Adrenal gland (tissue), 9 donors: ENCODE measurements at regions not wholly inside any gene's neighbourhood (a gene's known extent, or its start where the extent isn't known, plus 50 kb on each side); places are given as distances from the start of the nearest gene placed in this dataset.

Experiments
- DNase-seq, 7 donors: peaks; one replicate each; pipeline ENCODE4 v3.0.0-alpha.2; 2019 to 2020
- H3K27ac ChIP-seq, 5 donors: fragments of 200-600 bp; sonication (generic) in 4 of 5; 1 replicate in 3 of 5; 2 replicates in 2 of 5; pipeline versions ENCODE4 v1.5.1 to v1.8.0; 2016 to 2020; ENCODE audit warnings: mild to moderate bottlenecking in 1 of 5
- H3K27me3 ChIP-seq: fragments of 200-600 bp; 2 replicates; pipeline ENCODE4 v1.8.0; 2021
- H3K36me3 ChIP-seq, 2 donors: fragments of 200-600 bp; replicated peaks in 1 of 2; 1 replicate in 1 of 2; 2 replicates in 1 of 2; pipeline versions ENCODE4 v1.5.1 to v1.8.0; 2018 to 2022
- H3K4me1 ChIP-seq, 2 donors: fragments of 200-600 bp; replicated peaks in 1 of 2; 1 replicate in 1 of 2; 2 replicates in 1 of 2; pipeline versions ENCODE4 v1.5.1 to v1.8.0; 2018 to 2021
- H3K4me3 ChIP-seq, 4 donors: fragments of 200-600 bp; sonication (generic) in 3 of 4; one replicate each; pipeline ENCODE4 v1.5.1; 2016 to 2018
- H3K9me3 ChIP-seq, 3 donors: fragments of 200-600 bp; sonication (generic) in 1 of 3; replicated peaks in 1 of 3; 1 replicate in 2 of 3; 2 replicates in 1 of 3; pipeline versions ENCODE4 v1.5.1 to v1.8.0; 2016 to 2021
- CTCF ChIP-seq, 6 experiments: fragments of 450-650 bp in 4 of 6; fragments of 200-600 bp in 2 of 6; sonication (generic) in 1 of 6; IDR thresholded peaks; 1 replicate in 5 of 6; 2 replicates in 1 of 6; pipeline versions ENCODE4 v1.5.1 to v1.8.0; 2016 to 2021; ENCODE audit warnings: antibody characterized with exemption in 6 of 6, mild to moderate bottlenecking in 2 of 6, moderate library complexity in 1 of 6
- POLR2A ChIP-seq, 2 donors: fragments of 450-650 bp; IDR thresholded peaks; one replicate each; pipeline ENCODE4 v1.6.1; 2017; ENCODE audit warnings: antibody characterized with exemption in 2 of 2, mild to moderate bottlenecking in 2 of 2, moderate library complexity in 1 of 2
- WGBS, 4 donors: extraction: QIAGEN DNeasy Blood & Tissue Kit in 2 of 4; methylation state at CpG; one replicate each; pipeline versions ENCODE4 v1.1.5 to v1.1.7; 2013 to 2017; 5-methylcytosine and 5-hydroxymethylcytosine counted together
- intact Hi-C, 2 donors: fragments of 100-400 bp; cut with DNase I; formaldehyde crosslinking; loops; one replicate each; pipeline versions ENCODE4 v1.14.1 to v1.15.0; 2022 to 2023
- donor health status: healthy with polysubstance abuse.
- donor health status: Bipolar disorder and iron deficiency.
- donor health status: DM: yes; HTN: yes; CAD: no.
- donor health status: DM: no; HTN: no; CAD: no.
- donor health status: DM: no; HTN: no; CAD: no.

- 84 to 90% (median 86%) methylated on average over 4 of the region's 4 CpGs for WGBS, 4 donors
- H3K27ac ChIP-seq: no peak overlapping the region
These were observed 238.8 kb downstream of the RNF152 start for GRCh38 chr18:61653823-61654551.

GRCh38 chr18:61651880-61652268, 240.9 kb downstream of the RNF152 start:
- H3K36me3 ChIP-seq: no peaks in the 10 kb centered on the region
- no peak overlapping the region for H3K27ac ChIP-seq
- no peaks in the 10 kb centered on the region for H3K27me3 ChIP-seq
- no peaks in the 10 kb centered on the region for H3K9me3 ChIP-seq
- 87 to 93% (median 91%) methylated on average over 4 of the region's 4 CpGs for WGBS, 4 donors
- intact Hi-C loops: no loop called here
- TF ChIP-seq CTCF (IDR thresholded peaks at IDR 0.05) (no peak), POLR2A (IDR thresholded peaks at IDR 0.05) (no peak)
- DNase-seq: no peak
- H3K4me3 ChIP-seq: no peak overlapping the region
- no peaks in the 10 kb centered on the region for H3K4me1 ChIP-seq

More at GRCh38 chr18:61653823-61654551, 238.8 kb downstream of the RNF152 start:
- no peaks in the 10 kb centered on the region for H3K27me3 ChIP-seq
- no peaks in the 10 kb centered on the region for H3K9me3 ChIP-seq
- H3K4me3 ChIP-seq: no peak overlapping the region
- DNase-seq: no peak
- intact Hi-C loops: no loop called here
- no peak for TF ChIP-seq CTCF (IDR thresholded peaks at IDR 0.05)
- no peak for TF ChIP-seq POLR2A (IDR thresholded peaks at IDR 0.05)
- no peaks in the 10 kb centered on the region for H3K36me3 ChIP-seq
- no peaks in the 10 kb centered on the region for H3K4me1 ChIP-seq

GRCh38 chr18:61651145-61651879, 241.5 kb downstream of the RNF152 start:
- TF ChIP-seq POLR2A (IDR thresholded peaks at IDR 0.05): no peak
- TF ChIP-seq CTCF (IDR thresholded peaks at IDR 0.05): no peak
- Histone ChIP-seq H3K9me3 (no peaks in the 10 kb centered on the region), H3K27me3 (no peaks in the 10 kb centered on the region), H3K27ac (no peak overlapping the region), H3K4me3 (no peak overlapping the region), H3K4me1 (no peaks in the 10 kb centered on the region), H3K36me3 (no peaks in the 10 kb centered on the region)
- no peak for DNase-seq
- intact Hi-C loops: no loop called here
- 82 to 92% (median 85%) methylated on average over 3 of the region's 3 CpGs for WGBS, 4 donors

GRCh38 chr18:61643884-61644647, 248.7 kb downstream of the RNF152 start:
- no peak for DNase-seq
- no peak overlapping the region for H3K27ac ChIP-seq
- H3K36me3 ChIP-seq: no peaks in the 10 kb centered on the region
- no peaks in the 10 kb centered on the region for H3K9me3 ChIP-seq
- intact Hi-C loops: no loop called here
- TF ChIP-seq CTCF (IDR thresholded peaks at IDR 0.05): no peak
- no peak for TF ChIP-seq POLR2A (IDR thresholded peaks at IDR 0.05)
- H3K4me3 ChIP-seq: no peak overlapping the region
- H3K4me1 ChIP-seq: no peaks in the 10 kb centered on the region
- H3K27me3 ChIP-seq: no peaks in the 10 kb centered on the region
- WGBS, 4 donors: 65 to 75% (median 71%) methylated on average over 8 of the region's 8 CpGs
